ENCODE measurements at regions not wholly inside any gene's neighbourhood (a gene's known extent, or its start where the extent isn't known, plus 50 kb on each side); places are given as distances from the start of the nearest gene placed in this dataset.
"Not testable (repeated sequence)": the region's sequence is repeated elsewhere in the genome, so short reads cannot be mapped to it uniquely, and the experiment has no call there.

DNA sequence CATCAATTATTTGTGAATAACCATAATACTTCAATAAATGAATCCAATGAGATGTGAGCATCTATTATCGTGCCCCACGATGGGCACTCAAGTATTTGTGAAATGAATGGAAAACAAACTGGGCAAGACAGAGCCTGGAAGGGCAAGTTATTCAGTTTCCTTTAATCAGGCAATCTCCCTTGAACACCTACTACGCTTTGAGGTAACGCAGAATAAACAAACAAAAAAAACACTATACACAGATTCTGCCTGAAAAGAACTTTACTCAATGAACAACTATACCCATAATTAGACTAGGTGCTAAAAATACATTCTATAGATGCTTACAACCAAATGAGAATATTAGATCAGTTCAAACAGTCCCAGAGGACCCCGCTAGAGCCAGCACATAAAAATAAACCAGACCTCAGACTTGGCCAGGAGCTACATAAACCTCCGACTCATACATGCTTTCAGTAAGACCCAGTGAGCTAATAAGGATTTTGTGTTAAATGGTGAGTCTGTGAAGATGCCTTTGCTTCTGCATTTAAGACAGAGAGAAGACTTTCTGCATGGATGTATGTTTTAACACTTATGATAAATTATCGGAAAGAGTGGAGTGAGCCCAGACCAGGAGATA lies 121.3 kb downstream of the MPP7 start:
- no peak for DNase-seq (ENCODE audit: low spot score)
- Mint-ChIP-seq H3K4me1 (ENCODE audit: low read depth) (peaks cover 15% of the 10 kb centered on the region), H3K9me3 (no peaks in the 10 kb centered on the region), H3K27me3 (ENCODE audit: low read depth) (peaks cover 3% of the 10 kb centered on the region), H3K27ac (no peak overlapping the region), H3K4me3 (ENCODE audit: low read depth) (no peak overlapping the region), H3K36me3 (ENCODE audit: low read depth) (no peaks in the 10 kb centered on the region)
- intact Hi-C loops (cut with micrococcal nuclease), result no loop called here

DNA sequence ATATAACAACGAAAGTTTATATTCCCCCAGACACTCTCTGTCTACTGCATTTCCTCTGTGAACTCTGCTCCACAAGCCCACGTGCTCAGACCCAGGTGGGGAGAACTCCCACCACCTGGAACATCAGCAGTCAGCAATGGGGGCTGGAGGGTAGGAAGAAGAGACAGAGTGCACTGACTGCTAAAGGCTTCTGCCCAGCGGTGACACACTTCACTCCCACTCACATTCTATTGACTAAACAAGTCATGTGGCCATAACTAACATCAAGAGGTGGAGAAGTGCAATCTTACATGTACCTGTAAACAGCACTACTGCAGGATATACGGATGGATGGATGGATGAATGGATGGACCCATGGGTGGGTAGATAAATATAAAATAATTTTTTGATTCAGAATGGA lies 122.2 kb downstream of the MPP7 start:
- H3K4me3 Mint-ChIP-seq (ENCODE audit: low read depth), result no peak overlapping the region
- no peak for DNase-seq (ENCODE audit: low spot score)
- intact Hi-C loops (cut with micrococcal nuclease), result no loop called here
- H3K9me3 Mint-ChIP-seq, result no peaks in the 10 kb centered on the region
- peaks cover 3% of the 10 kb centered on the region for H3K27me3 Mint-ChIP-seq (ENCODE audit: low read depth)
- no peaks in the 10 kb centered on the region for H3K36me3 Mint-ChIP-seq (ENCODE audit: low read depth)
- peaks cover 19% of the 10 kb centered on the region for H3K4me1 Mint-ChIP-seq (ENCODE audit: low read depth)
- H3K27ac Mint-ChIP-seq, result no peak overlapping the region

GRCh38 chr10:28179743-28180099 lies 123.1 kb downstream of the MPP7 start:
- no peaks in the 10 kb centered on the region for H3K36me3 Mint-ChIP-seq (ENCODE audit: low read depth)
- intact Hi-C loops (cut with micrococcal nuclease), result loop anchor here (1.0 to 10.0 kb wide), 3 partner anchors 205 to 615 kb away; no protein-coding TSS in a partner anchor
- H3K9me3 Mint-ChIP-seq, result no peaks in the 10 kb centered on the region
- peaks cover 4% of the 10 kb centered on the region for H3K27me3 Mint-ChIP-seq (ENCODE audit: low read depth)
- H3K27ac Mint-ChIP-seq, result no peak overlapping the region
- no peak overlapping the region for H3K4me3 Mint-ChIP-seq (ENCODE audit: low read depth)
- DNase-seq (ENCODE audit: low spot score), result no peak
- peaks cover 20% of the 10 kb centered on the region for H3K4me1 Mint-ChIP-seq (ENCODE audit: low read depth)

GRCh38 chr10:28179006-28179742 lies 123.7 kb downstream of the MPP7 start:
- Mint-ChIP-seq H3K4me3 (ENCODE audit: low read depth) (no peak overlapping the region), H3K36me3 (ENCODE audit: low read depth) (no peaks in the 10 kb centered on the region), H3K9me3 (no peaks in the 10 kb centered on the region), H3K27me3 (ENCODE audit: low read depth) (peaks cover 6% of the 10 kb centered on the region), H3K4me1 (ENCODE audit: low read depth) (peaks cover 20% of the 10 kb centered on the region), H3K27ac (peak overlapping the region; percentile 87)
- DNase-seq (ENCODE audit: low spot score), result peak; percentile 18
- intact Hi-C loops (cut with micrococcal nuclease), result loop anchor here (1.0 to 10.0 kb wide), 3 partner anchors 206 to 614 kb away; no protein-coding TSS in a partner anchor

DNA sequence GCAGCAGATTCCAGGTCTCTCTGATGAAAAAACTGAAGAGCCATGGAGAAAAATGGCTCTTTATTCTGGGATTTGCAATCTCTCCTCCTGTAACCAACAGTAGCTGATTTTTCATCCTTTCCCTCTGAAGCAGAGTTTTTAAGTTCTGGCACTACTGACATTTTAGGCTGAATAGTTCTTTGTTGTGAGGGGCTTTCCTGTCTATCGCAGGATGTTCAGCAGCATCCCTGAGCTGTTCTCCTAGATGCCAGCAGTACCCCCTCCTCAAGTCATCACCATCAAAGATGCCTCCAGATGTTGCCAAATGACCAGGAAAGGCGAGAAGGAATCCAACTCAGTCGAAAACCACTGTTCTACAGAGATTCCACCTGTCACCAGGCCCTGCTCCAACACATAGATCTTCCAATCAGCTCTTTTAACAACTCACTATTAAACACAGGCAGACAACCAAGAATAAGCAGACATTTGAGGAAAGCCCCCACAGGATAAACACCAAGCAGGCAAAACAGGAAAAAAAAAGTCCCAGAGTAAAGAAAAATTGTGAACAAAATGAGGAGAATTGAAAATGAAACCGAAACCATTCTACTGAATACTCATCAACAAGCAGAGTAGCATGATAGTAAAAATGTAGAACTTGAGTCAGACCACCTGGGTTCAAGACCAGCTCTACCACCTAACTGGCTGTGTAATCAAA lies 124.8 kb downstream of the MPP7 start:
- Mint-ChIP-seq H3K27ac (peak overlapping the region; percentile 87), H3K4me3 (ENCODE audit: low read depth) (peak overlapping the region; percentile 82), H3K4me1 (ENCODE audit: low read depth) (peaks cover 20% of the 10 kb centered on the region), H3K27me3 (ENCODE audit: low read depth) (peaks cover 6% of the 10 kb centered on the region), H3K9me3 (no peaks in the 10 kb centered on the region), H3K36me3 (ENCODE audit: low read depth) (no peaks in the 10 kb centered on the region)
- intact Hi-C loops (cut with micrococcal nuclease), result loop anchor here (10.0 kb wide), 2 partner anchors 207 to 613 kb away; no protein-coding TSS in a partner anchor
- DNase-seq (ENCODE audit: low spot score), result no peak

DNA sequence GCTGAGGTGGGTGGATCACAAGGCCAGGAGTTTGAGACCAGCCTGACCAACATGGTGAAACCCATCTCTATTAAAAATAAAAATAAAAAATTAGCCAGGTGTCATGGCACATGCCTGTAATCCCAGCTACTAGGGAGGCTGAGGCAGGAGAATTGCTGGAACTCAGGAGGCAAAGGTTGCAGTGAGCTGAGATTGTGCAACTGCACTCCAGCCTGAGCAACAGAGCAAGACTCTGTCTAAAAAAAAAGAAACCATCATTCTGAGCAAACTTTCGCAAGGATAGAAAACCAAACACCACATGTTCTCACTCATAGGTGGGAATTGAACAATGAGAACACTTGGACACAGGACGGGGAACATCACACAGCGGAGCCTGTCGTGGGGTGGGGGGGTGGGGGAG lies 126.4 kb downstream of the MPP7 start:
- H3K4me1 Mint-ChIP-seq (ENCODE audit: low read depth), result peaks cover 20% of the 10 kb centered on the region
- H3K9me3 Mint-ChIP-seq; H3K36me3 Mint-ChIP-seq (ENCODE audit: low read depth); H3K27me3 Mint-ChIP-seq (ENCODE audit: low read depth); DNase-seq (ENCODE audit: low spot score); H3K4me3 Mint-ChIP-seq (ENCODE audit: low read depth); H3K27ac Mint-ChIP-seq: not testable (repeated sequence)
- intact Hi-C loops (cut with micrococcal nuclease), result loop anchor here (10.0 kb wide), 2 partner anchors 208 to 612 kb away; no protein-coding TSS in a partner anchor

DNA sequence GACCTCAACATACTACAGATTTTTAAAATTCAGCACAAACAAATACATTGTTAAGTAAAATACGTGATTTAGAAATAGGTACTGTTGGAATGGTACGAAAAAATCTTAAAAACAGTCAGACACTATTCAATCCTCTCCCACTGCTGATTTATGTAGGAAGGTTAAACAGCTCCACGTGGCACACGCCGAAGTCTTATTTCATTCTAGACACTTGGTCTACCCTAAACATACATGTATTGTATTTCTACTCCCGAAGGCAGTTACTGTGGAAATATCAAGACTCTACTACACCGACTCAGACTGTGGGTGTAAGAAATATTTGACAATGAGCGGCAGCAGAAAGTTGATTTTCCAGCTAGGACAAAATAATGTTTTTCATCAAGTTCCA lies 130.6 kb downstream of the MPP7 start:
- DNase-seq (ENCODE audit: low spot score), result no peak
- Mint-ChIP-seq H3K4me3 (ENCODE audit: low read depth) (no peak overlapping the region), H3K4me1 (ENCODE audit: low read depth) (peaks cover 5% of the 10 kb centered on the region), H3K36me3 (ENCODE audit: low read depth) (no peaks in the 10 kb centered on the region), H3K27me3 (ENCODE audit: low read depth) (peaks cover 5% of the 10 kb centered on the region), H3K27ac (no peak overlapping the region), H3K9me3 (no peaks in the 10 kb centered on the region)
- intact Hi-C loops (cut with micrococcal nuclease), result loop anchor here (10.0 kb wide), 2 partner anchors 213 to 607 kb away; no protein-coding TSS in a partner anchor

GRCh38 chr10:28171468-28172222 lies 131.2 kb downstream of the MPP7 start:
- no peak for DNase-seq (ENCODE audit: low spot score)
- no peaks in the 10 kb centered on the region for H3K36me3 Mint-ChIP-seq (ENCODE audit: low read depth)
- no peaks in the 10 kb centered on the region for H3K9me3 Mint-ChIP-seq
- peaks cover 5% of the 10 kb centered on the region for H3K27me3 Mint-ChIP-seq (ENCODE audit: low read depth)
- H3K27ac Mint-ChIP-seq, result no peak overlapping the region
- intact Hi-C loops (cut with micrococcal nuclease), result loop anchor here (10.0 kb wide), 2 partner anchors 213 to 607 kb away; no protein-coding TSS in a partner anchor
- no peak overlapping the region for H3K4me3 Mint-ChIP-seq (ENCODE audit: low read depth)
- H3K4me1 Mint-ChIP-seq (ENCODE audit: low read depth), result peaks cover 5% of the 10 kb centered on the region

- Mint-ChIP-seq H3K9me3 (no peaks in the 10 kb centered on the region), H3K4me3 (ENCODE audit: low read depth) (no peak overlapping the region), H3K36me3 (ENCODE audit: low read depth) (no peaks in the 10 kb centered on the region), H3K27ac (no peak overlapping the region), H3K4me1 (ENCODE audit: low read depth) (no peaks in the 10 kb centered on the region), H3K27me3 (ENCODE audit: low read depth) (peaks cover 3% of the 10 kb centered on the region)
- DNase-seq (ENCODE audit: low spot score), result no peak
- intact Hi-C loops (cut with micrococcal nuclease), result no loop called here
Measured at GRCh38 chr10:28169525-28169924, 133.3 kb downstream of the MPP7 start.

- no peak for DNase-seq (ENCODE audit: low spot score)
- no peaks in the 10 kb centered on the region for H3K4me1 Mint-ChIP-seq (ENCODE audit: low read depth)
- H3K27me3 Mint-ChIP-seq (ENCODE audit: low read depth), result no peaks in the 10 kb centered on the region
- no peak overlapping the region for H3K4me3 Mint-ChIP-seq (ENCODE audit: low read depth)
- no peaks in the 10 kb centered on the region for H3K9me3 Mint-ChIP-seq
- intact Hi-C loops (cut with micrococcal nuclease), result no loop called here
- H3K27ac Mint-ChIP-seq, result no peak overlapping the region
- H3K36me3 Mint-ChIP-seq (ENCODE audit: low read depth), result no peaks in the 10 kb centered on the region
Measured at GRCh38 chr10:28160866-28161405, 141.9 kb downstream of the MPP7 start.

DNA sequence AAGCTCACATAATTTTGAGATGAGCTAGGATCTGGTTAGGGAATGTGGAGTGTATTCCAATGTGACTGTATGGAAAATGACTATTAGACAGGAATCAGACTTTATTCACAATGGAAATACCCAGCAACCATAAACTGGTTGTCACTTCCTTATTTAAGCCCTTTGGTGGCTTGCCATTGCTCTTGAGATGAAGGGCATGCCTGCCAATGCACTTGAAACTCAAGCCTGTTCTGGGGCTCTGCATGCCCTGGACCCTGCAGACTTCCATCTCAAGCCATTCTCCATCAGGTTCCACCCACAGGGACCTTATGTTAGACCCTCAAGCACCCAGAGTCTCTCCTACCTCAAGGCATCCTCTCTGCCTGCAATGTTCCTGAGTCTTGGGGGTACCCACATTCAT lies 145.5 kb downstream of the MPP7 start:
- Mint-ChIP-seq H3K27me3 (ENCODE audit: low read depth) (no peaks in the 10 kb centered on the region), H3K4me3 (ENCODE audit: low read depth) (no peak overlapping the region), H3K36me3 (ENCODE audit: low read depth) (no peaks in the 10 kb centered on the region)

GRCh38 chr10:28155726-28156125 lies 147.1 kb downstream of the MPP7 start:
- intact Hi-C loops (cut with micrococcal nuclease), result no loop called here
- no peak for DNase-seq (ENCODE audit: low spot score)
- Mint-ChIP-seq H3K9me3 (no peaks in the 10 kb centered on the region), H3K4me3 (ENCODE audit: low read depth) (no peak overlapping the region), H3K27ac (no peak overlapping the region), H3K36me3 (ENCODE audit: low read depth) (no peaks in the 10 kb centered on the region), H3K4me1 (ENCODE audit: low read depth) (no peaks in the 10 kb centered on the region), H3K27me3 (ENCODE audit: low read depth) (no peaks in the 10 kb centered on the region)

More for the DNA sequence above, 145.5 kb downstream of the MPP7 start:
- Mint-ChIP-seq H3K4me1 (ENCODE audit: low read depth) (no peaks in the 10 kb centered on the region), H3K9me3 (no peaks in the 10 kb centered on the region), H3K27ac (no peak overlapping the region)
- intact Hi-C loops (cut with micrococcal nuclease), result no loop called here
- no peak for DNase-seq (ENCODE audit: low spot score)
